K562 (cell line): ENCODE measurements at regions not wholly inside any gene's neighbourhood (a gene's known extent, or its start where the extent isn't known, plus 50 kb on each side); places are given as distances from the start of the nearest gene placed in this dataset.
A peak's percentile ranks its signal among the peaks of the same experiment; 100 is the strongest.

Experiments used
- EGR1 ChIP-seq: fragments of 450-650 bp; conservative IDR thresholded peaks from 2 replicates; pipeline ENCODE4 v1.6.1; 2017; ENCODE audit warnings: mild to moderate bottlenecking
- HDGF ChIP-seq: fragments of 450-650 bp; IDR thresholded peaks from 2 replicates; pipeline ENCODE4 v1.6.1; 2016
- HOXB6 ChIP-seq: fragments of 250-450 bp; sonication (Bioruptor Pico); IDR thresholded peaks from 2 replicates; pipeline ENCODE4 v1.5.1; 2022; ENCODE audit warnings: mild to moderate bottlenecking, borderline replicate concordance
- TCF15 ChIP-seq: fragments of 250-450 bp; sonication (Bioruptor Pico); IDR thresholded peaks from 2 replicates; pipeline ENCODE4 v1.8.0; 2022; ENCODE audit warnings: moderate library complexity, mild to moderate bottlenecking, inconsistent platforms
- YBX1 ChIP-seq: fragments of 450-650 bp; IDR thresholded peaks from 2 replicates; pipeline ENCODE4 v1.7.1; 2016; ENCODE audit warnings: mild to moderate bottlenecking
- ZMIZ1 ChIP-seq, 2 experiments: fragments of 150-350 bp in 1 of 2; IDR thresholded peaks; 2 replicates each; pipeline ENCODE4 v1.6.1; 2012 to 2016; ENCODE audit warnings: low read depth in 2 of 2, low read length in 2 of 2, mild to moderate bottlenecking in 1 of 2, moderate library complexity in 1 of 2
- ZNF165 ChIP-seq: fragments of 250-450 bp; sonication (Bioruptor Pico); IDR thresholded peaks from 2 replicates; pipeline ENCODE4 v1.4.0; 2020; ENCODE audit warnings: borderline replicate concordance
- ZNF449 ChIP-seq: fragments of 250-450 bp; sonication (Bioruptor Pico); IDR thresholded peaks from 2 replicates; pipeline ENCODE4 v1.8.0; 2022; ENCODE audit warnings: moderate library complexity, mild to moderate bottlenecking, inconsistent platforms
- TF ChIP-seq, protein P1 (sequence below): fragments of 250-450 bp; sonication (Bioruptor Pico); IDR thresholded peaks from 2 replicates; pipeline ENCODE4 v1.5.0; 2020; ENCODE audit warnings: mild to moderate bottlenecking
- TF ChIP-seq, protein P2 (sequence below): fragments of 450-650 bp; formaldehyde crosslinking; IDR thresholded peaks from 2 replicates; pipeline ENCODE4 v1.4.0; 2022; ENCODE audit warnings: mild to moderate bottlenecking, moderate library complexity
- TF ChIP-seq, protein P3 (sequence below): sonication (generic); formaldehyde crosslinking; IDR thresholded peaks from 2 replicates; pipeline ENCODE4 v1.8.1; 2022; ENCODE audit warnings: missing genetic modification reagents
- TF ChIP-seq, protein P4 (sequence below): sonication (generic); formaldehyde crosslinking; IDR thresholded peaks from 2 replicates; pipeline ENCODE4 v1.8.0; 2022; ENCODE audit warnings: mild to moderate bottlenecking, missing genetic modification reagents, borderline replicate concordance

DNA sequence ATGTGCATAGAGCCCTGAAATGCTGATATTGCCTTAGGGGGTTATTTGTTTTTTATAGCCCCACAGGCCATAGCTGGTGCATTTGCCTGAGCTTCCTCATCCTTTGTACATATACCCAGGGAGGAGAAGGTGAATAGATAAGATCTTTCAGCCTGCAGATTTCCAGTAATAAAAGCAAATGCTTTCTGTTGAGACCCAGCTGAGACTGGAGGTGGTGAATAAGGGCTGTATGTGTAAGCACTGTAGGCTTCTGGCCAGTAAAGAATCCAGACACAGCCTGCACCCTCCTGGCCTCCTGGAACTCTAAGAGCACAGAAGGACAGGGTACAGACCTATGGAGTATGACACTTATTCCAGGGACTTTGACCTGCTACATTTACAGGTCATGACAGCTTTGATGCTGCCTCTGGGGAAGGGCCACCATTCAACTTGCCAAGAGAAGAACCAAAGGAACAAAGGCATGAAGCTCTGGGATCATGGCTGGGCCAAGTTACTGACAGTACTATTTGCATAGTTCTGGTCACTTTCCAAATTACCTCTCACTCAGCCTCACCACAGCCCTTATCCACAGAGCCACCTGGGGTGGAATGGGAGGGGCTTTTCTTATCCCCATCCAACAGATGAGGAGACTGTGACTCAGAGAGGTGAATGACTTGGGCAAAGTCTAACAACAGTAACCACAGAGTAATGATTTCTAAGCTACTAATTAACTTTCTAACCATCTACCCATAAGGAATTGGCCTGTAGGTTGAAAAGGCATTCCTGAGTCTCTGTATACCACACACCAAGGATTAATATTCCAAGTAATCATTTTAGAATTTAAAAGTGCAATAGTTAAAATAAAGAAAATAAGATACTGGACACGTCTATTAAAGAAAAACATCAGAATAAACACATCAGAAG is 604.5 kb upstream of the KLF4 start (continued):
- TF ChIP-seq ZMIZ1 (IDR thresholded peaks at IDR 0.05; ENCODE audit: low read depth in 2 of 2, low read length in 2 of 2), result peak in 1 of 2 experiments; percentile 100; a peak in 2 of 4 replicates
- TF ChIP-seq ZNF165 (CRISPR knock-in tag), result no peak
- TF ChIP-seq, protein P1, sequence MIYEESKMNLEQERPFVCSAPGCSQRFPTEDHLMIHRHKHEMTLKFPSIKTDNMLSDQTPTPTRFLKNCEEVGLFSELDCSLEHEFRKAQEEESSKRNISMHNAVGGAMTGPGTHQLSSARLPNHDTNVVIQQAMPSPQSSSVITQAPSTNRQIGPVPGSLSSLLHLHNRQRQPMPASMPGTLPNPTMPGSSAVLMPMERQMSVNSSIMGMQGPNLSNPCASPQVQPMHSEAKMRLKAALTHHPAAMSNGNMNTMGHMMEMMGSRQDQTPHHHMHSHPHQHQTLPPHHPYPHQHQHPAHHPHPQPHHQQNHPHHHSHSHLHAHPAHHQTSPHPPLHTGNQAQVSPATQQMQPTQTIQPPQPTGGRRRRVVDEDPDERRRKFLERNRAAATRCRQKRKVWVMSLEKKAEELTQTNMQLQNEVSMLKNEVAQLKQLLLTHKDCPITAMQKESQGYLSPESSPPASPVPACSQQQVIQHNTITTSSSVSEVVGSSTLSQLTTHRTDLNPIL (CRISPR knock-in tag), result no peak
- TF ChIP-seq TCF15, result no peak
- TF ChIP-seq HDGF, result no peak
- TF ChIP-seq, protein P2, sequence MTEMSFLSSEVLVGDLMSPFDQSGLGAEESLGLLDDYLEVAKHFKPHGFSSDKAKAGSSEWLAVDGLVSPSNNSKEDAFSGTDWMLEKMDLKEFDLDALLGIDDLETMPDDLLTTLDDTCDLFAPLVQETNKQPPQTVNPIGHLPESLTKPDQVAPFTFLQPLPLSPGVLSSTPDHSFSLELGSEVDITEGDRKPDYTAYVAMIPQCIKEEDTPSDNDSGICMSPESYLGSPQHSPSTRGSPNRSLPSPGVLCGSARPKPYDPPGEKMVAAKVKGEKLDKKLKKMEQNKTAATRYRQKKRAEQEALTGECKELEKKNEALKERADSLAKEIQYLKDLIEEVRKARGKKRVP (CRISPR knock-in tag), result peak; percentile 77
- TF ChIP-seq HOXB6 (CRISPR knock-in tag), result no peak
- TF ChIP-seq EGR1, result peak; percentile 40; the same call in 1 of the 2 replicates
- no peak for TF ChIP-seq YBX1
- TF ChIP-seq, protein P3, sequence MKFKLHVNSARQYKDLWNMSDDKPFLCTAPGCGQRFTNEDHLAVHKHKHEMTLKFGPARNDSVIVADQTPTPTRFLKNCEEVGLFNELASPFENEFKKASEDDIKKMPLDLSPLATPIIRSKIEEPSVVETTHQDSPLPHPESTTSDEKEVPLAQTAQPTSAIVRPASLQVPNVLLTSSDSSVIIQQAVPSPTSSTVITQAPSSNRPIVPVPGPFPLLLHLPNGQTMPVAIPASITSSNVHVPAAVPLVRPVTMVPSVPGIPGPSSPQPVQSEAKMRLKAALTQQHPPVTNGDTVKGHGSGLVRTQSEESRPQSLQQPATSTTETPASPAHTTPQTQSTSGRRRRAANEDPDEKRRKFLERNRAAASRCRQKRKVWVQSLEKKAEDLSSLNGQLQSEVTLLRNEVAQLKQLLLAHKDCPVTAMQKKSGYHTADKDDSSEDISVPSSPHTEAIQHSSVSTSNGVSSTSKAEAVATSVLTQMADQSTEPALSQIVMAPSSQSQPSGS (CRISPR knock-in tag), result no peak
- TF ChIP-seq, protein P4, sequence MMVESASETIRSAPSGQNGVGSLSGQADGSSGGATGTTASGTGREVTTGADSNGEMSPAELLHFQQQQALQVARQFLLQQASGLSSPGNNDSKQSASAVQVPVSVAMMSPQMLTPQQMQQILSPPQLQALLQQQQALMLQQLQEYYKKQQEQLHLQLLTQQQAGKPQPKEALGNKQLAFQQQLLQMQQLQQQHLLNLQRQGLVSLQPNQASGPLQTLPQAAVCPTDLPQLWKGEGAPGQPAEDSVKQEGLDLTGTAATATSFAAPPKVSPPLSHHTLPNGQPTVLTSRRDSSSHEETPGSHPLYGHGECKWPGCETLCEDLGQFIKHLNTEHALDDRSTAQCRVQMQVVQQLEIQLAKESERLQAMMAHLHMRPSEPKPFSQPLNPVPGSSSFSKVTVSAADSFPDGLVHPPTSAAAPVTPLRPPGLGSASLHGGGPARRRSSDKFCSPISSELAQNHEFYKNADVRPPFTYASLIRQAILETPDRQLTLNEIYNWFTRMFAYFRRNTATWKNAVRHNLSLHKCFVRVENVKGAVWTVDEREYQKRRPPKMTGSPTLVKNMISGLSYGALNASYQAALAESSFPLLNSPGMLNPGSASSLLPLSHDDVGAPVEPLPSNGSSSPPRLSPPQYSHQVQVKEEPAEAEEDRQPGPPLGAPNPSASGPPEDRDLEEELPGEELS (CRISPR knock-in tag), result no peak
- TF ChIP-seq ZNF449, result no peak
